Neural cell (in vitro differentiated cells): ENCODE measurements at regions not wholly inside any gene's neighbourhood (a gene's known extent, or its start where the extent isn't known, plus 50 kb on each side); places are given as distances from the start of the nearest gene placed in this dataset.

Experiments used
- CTCF ChIP-seq: fragments of 450-650 bp; IDR thresholded peaks from 2 replicates; pipeline ENCODE4 v1.5.1; 2014; ENCODE audit warnings: antibody characterized with exemption, mild to moderate bottlenecking, moderate library complexity; ENCODE audit not compliant: poor library complexity, severe bottlenecking
- EZH2 ChIP-seq: fragments of 200-600, 300-800 bp; shearing (Covaris generic), sonication (generic); IDR thresholded peaks from 2 replicates; pipeline ENCODE4 v1.6.1; 2014; ENCODE audit warnings: antibody characterized with exemption, low read length, borderline replicate concordance, mild to moderate bottlenecking; ENCODE audit not compliant: insufficient read depth, poor library complexity, severe bottlenecking
- SMC3 ChIP-seq: fragments of 450-650 bp; conservative IDR thresholded peaks from 2 replicates; pipeline ENCODE4 v1.6.1; 2014; ENCODE audit warnings: antibody characterized with exemption, mild to moderate bottlenecking, moderate library complexity; ENCODE audit not compliant: poor library complexity
- TAF1 ChIP-seq: IDR thresholded peaks from 2 replicates; pipeline ENCODE4 v1.6.1; 2012; ENCODE audit warnings: low read depth

GRCh38 chr2:222039821-222040220 is 259.0 kb downstream of the PAX3 start:
- TF ChIP-seq CTCF (no peak), EZH2 (no peak), SMC3 (no peak), TAF1 (no peak)
